K562 (cell line): ENCODE measurements at regions not wholly inside any gene's neighbourhood (a gene's known extent, or its start where the extent isn't known, plus 50 kb on each side); places are given as distances from the start of the nearest gene placed in this dataset.

ENCODE experiments used
- BCL6 ChIP-seq: fragments of 250-450 bp; sonication (Bioruptor Pico); IDR thresholded peaks from 2 replicates; pipeline ENCODE4 v1.4.0; 2020
- CEBPG ChIP-seq, 3 experiments: fragments of 200-800 bp in 1 of 3; sonication (Bioruptor generic) in 1 of 3; sonication (generic) in 1 of 3; formaldehyde crosslinking in 1 of 3; IDR thresholded peaks in 2 of 3; conservative IDR thresholded peaks in 1 of 3; 2 replicates each; pipeline versions ENCODE4 v1.6.1 to v1.8.0; 2016 to 2022; ENCODE audit warnings: missing compliant biosample characterization in 2 of 3, missing genetic modification characterization in 2 of 3, mild to moderate bottlenecking in 1 of 3, missing genetic modification reagents in 1 of 3
- CHCHD3 ChIP-seq: fragments of 250-450 bp; sonication (Bioruptor Pico); IDR thresholded peaks from 2 replicates; pipeline ENCODE4 v2.1.2; 2022; ENCODE audit warnings: mild to moderate bottlenecking
- KDM2B ChIP-seq: fragments of 250-450 bp; sonication (Bioruptor Pico); IDR thresholded peaks from 2 replicates; pipeline ENCODE4 v1.8.0; 2021; ENCODE audit warnings: mild to moderate bottlenecking, moderate library complexity
- MAFG ChIP-seq: fragments of 450-650 bp; conservative IDR thresholded peaks from 2 replicates; pipeline ENCODE4 v1.6.1; 2016; ENCODE audit warnings: missing genetic modification characterization, missing compliant biosample characterization
- PHF21A ChIP-seq: fragments of 450-650 bp; IDR thresholded peaks from 2 replicates; pipeline ENCODE4 v1.6.1; 2017; ENCODE audit warnings: low read depth, borderline replicate concordance
- TF ChIP-seq, protein P1 (sequence below): fragments of 450-650 bp; IDR thresholded peaks from one replicate; pipeline ENCODE4 v1.6.1; 2018; ENCODE audit warnings: mild to moderate bottlenecking, moderate library complexity; ENCODE audit not compliant: partially characterized antibody
- TF ChIP-seq, protein P2 (sequence below), 3 experiments: IDR thresholded peaks in 2 of 3; conservative IDR thresholded peaks in 1 of 3; 2 replicates each; pipeline ENCODE4 v1.5.1; 2011 to 2012; ENCODE audit warnings: low read length in 3 of 3, mild to moderate bottlenecking in 3 of 3, control low read depth in 2 of 3, improper control_type of control experiment in 1 of 3, inconsistent platforms in 1 of 3, low read depth in 1 of 3, mixed read lengths in 1 of 3, moderate library complexity in 1 of 3; ENCODE audit not compliant: insufficient read depth in 2 of 3
- TF ChIP-seq, protein P3 (sequence below): fragments of 450-650 bp; IDR thresholded peaks from 2 replicates; pipeline ENCODE4 v1.6.1; 2017; ENCODE audit warnings: mild to moderate bottlenecking, moderate library complexity
- TF ChIP-seq, protein P4 (sequence below), 3 experiments: fragments of 200-800 bp in 1 of 3; fragments of 250-450 bp in 1 of 3; fragments of 450-650 bp in 1 of 3; sonication (Bioruptor Pico) in 1 of 3; sonication (Bioruptor generic) in 1 of 3; formaldehyde crosslinking in 1 of 3; IDR thresholded peaks; 2 replicates each; pipeline versions ENCODE4 v1.6.1 to v1.8.0; 2016 to 2022; ENCODE audit warnings: mild to moderate bottlenecking in 2 of 3, missing genetic modification characterization in 2 of 3, missing compliant biosample characterization in 1 of 3, moderate library complexity in 1 of 3

DNA sequence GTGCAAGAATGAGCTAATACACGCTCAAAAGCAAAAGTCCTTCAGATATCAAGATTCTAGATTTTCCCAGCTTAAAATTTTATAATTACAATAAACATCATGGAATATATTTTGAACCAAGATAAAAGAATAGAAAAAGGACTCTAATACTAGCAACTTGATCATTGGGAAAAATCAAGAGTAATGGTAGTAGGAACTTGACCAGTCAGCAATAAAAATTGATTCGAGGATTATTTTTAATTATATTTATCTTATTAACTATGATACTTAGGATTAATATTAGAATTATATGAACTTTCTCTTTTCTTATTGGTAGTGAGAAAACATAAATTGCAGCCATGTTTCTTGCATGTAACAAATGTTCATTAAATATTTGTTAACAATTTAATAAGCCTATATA, 152.0 kb downstream of the GNAI1 start:
- TF ChIP-seq, protein P1, sequence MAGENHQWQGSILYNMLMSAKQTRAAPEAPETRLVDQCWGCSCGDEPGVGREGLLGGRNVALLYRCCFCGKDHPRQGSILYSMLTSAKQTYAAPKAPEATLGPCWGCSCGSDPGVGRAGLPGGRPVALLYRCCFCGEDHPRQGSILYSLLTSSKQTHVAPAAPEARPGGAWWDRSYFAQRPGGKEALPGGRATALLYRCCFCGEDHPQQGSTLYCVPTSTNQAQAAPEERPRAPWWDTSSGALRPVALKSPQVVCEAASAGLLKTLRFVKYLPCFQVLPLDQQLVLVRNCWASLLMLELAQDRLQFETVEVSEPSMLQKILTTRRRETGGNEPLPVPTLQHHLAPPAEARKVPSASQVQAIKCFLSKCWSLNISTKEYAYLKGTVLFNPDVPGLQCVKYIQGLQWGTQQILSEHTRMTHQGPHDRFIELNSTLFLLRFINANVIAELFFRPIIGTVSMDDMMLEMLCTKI = no peak
- TF ChIP-seq, protein P2, sequence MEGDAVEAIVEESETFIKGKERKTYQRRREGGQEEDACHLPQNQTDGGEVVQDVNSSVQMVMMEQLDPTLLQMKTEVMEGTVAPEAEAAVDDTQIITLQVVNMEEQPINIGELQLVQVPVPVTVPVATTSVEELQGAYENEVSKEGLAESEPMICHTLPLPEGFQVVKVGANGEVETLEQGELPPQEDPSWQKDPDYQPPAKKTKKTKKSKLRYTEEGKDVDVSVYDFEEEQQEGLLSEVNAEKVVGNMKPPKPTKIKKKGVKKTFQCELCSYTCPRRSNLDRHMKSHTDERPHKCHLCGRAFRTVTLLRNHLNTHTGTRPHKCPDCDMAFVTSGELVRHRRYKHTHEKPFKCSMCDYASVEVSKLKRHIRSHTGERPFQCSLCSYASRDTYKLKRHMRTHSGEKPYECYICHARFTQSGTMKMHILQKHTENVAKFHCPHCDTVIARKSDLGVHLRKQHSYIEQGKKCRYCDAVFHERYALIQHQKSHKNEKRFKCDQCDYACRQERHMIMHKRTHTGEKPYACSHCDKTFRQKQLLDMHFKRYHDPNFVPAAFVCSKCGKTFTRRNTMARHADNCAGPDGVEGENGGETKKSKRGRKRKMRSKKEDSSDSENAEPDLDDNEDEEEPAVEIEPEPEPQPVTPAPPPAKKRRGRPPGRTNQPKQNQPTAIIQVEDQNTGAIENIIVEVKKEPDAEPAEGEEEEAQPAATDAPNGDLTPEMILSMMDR (IDR thresholded peaks at IDR 0.05 in 2 of 3, conservative IDR thresholded peaks at IDR 0.05 in 1 of 3; ENCODE audit: insufficient read depth in 2 of 3, low read depth in 1 of 3, low read length in 3 of 3) = no peak
- no peak for TF ChIP-seq KDM2B
- TF ChIP-seq, protein P3, sequence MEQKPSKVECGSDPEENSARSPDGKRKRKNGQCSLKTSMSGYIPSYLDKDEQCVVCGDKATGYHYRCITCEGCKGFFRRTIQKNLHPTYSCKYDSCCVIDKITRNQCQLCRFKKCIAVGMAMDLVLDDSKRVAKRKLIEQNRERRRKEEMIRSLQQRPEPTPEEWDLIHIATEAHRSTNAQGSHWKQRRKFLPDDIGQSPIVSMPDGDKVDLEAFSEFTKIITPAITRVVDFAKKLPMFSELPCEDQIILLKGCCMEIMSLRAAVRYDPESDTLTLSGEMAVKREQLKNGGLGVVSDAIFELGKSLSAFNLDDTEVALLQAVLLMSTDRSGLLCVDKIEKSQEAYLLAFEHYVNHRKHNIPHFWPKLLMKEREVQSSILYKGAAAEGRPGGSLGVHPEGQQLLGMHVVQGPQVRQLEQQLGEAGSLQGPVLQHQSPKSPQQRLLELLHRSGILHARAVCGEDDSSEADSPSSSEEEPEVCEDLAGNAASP = no peak
- TF ChIP-seq MAFG (tag) = no peak
- TF ChIP-seq CHCHD3 (CRISPR knock-in tag) = no peak
- TF ChIP-seq PHF21A = no peak
- TF ChIP-seq, protein P4, sequence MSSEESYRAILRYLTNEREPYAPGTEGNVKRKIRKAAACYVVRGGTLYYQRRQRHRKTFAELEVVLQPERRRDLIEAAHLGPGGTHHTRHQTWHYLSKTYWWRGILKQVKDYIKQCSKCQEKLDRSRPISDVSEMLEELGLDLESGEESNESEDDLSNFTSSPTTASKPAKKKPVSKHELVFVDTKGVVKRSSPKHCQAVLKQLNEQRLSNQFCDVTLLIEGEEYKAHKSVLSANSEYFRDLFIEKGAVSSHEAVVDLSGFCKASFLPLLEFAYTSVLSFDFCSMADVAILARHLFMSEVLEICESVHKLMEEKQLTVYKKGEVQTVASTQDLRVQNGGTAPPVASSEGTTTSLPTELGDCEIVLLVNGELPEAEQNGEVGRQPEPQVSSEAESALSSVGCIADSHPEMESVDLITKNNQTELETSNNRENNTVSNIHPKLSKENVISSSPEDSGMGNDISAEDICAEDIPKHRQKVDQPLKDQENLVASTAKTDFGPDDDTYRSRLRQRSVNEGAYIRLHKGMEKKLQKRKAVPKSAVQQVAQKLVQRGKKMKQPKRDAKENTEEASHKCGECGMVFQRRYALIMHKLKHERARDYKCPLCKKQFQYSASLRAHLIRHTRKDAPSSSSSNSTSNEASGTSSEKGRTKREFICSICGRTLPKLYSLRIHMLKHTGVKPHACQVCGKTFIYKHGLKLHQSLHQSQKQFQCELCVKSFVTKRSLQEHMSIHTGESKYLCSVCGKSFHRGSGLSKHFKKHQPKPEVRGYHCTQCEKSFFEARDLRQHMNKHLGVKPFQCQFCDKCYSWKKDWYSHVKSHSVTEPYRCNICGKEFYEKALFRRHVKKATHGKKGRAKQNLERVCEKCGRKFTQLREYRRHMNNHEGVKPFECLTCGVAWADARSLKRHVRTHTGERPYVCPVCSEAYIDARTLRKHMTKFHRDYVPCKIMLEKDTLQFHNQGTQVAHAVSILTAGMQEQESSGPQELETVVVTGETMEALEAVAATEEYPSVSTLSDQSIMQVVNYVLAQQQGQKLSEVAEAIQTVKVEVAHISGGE (CRISPR knock-in tag; IDR thresholded peaks at IDR 0.05) = no peak
- TF ChIP-seq CEBPG (CRISPR knock-in tag; IDR thresholded peaks at IDR 0.05) = no peak
- no peak for TF ChIP-seq CEBPG (tag; conservative IDR thresholded peaks at IDR 0.05 in 1 of 2, IDR thresholded peaks at IDR 0.05 in 1 of 2)
- no peak for TF ChIP-seq BCL6
